ENCODE measurements at regions not wholly inside any gene's neighbourhood (a gene's known extent, or its start where the extent isn't known, plus 50 kb on each side); places are given as distances from the start of the nearest gene placed in this dataset.
"Not testable (repeated sequence)": the region's sequence is repeated elsewhere in the genome, so short reads cannot be mapped to it uniquely, and the experiment has no call there.

DNA sequence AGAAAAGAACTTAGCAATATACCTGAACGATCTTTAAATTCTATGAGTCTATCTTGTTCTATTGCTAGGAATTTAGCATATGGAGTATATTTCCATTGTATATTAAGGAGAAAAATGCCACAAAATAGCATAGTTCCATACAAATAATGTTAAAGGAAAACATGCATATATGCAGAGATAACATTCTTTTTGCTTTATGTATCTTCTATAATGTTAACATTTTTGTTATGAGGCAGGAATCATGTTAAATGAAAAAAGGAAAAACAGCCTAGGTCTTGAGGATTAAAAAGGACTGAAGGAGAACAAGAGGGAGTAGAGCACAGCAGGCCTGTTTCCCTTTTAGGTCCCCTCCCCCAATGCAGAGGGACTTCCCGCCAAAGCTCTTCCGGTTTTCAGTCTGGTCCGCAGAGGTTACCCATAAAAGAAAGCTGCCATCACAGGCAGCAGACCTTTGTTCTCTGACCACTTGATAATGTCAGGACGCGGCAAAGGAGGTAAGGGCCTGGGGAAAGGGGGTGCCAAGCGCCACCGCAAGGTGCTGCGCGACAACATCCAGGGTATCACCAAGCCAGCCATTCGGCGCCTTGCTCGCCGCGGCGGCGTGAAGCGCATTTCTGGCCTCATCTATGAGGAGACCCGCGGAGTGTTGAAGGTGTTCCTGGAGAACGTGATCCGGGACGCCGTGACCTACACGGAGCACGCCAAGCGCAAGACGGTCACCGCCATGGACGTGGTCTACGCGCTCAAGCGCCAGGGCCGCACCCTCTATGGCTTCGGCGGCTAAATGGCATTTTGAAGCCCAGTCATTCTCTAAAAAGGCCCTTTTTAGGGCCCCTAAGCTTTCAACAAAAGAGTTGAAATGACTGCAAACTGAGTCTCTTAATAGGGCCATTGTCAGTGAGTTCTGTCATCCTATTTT is 108.4 kb upstream of the PRSS16 start:
- DNase-seq, result peak; percentile 57

DNA sequence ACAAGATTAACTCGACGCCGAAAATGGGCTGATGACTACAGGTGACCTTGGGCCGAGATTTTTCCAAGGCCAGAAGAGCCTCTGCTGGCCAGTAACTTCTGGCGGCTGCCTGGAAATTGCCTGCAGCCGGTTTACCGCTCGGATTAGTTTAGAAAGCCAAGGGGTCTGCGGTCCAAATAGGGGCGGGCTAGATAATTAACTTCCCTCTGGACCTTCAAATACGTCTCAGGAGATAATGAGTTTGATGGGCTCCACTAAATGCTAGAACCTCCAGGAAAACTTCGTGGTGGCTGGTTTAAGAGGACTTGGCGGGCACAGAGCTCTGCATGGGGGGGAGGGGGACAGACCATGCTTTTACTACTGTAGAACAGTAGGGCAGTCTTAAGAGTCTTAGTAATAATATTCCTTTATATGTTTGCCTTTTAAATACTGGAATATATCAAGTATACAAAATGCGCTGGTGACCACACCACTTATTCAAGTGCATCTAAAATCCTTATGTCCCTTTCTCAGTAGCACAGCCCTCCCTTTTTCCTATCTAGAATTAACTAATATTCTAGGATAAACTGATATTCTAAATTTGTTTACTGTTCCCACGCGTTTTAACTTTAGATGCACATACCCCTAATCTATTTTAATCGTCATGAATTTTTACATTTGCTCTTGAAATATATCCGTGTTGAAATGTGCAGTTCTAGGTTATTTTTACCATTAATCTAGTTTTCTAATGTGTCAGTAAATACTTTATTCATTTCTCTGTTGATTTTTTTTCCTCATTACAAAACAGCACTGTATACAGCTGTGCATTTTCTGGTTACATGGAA is 107.5 kb upstream of the PRSS16 start:
- DNase-seq, result no peak

DNA sequence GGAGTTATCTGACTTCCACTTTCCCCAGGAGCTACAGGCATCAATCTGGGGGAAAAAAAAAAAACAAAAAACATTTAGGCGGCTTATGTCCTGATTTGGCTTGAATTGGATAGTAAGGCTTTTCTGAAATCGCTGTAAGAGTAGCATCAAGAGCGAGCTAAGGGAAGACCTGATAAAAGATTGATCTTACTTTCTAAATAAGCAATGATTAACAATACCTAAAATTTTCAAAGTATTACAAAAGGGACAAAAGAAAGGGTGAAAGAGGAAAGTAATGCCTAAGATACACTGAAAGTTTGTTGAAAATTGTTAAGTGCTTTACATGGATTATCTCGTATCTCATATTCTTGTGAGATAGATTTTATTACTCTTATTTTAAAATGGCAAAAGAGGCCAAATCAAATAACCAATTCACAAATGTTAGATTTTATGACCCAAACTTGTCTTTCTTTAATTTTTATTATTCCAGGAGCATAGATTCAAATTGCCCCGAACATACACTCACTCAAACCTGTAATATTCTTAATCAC is 106.4 kb upstream of the PRSS16 start:
- no peak for DNase-seq

- no peak for DNase-seq
Observed at GRCh38 chr6:27141529-27142015, 105.9 kb upstream of the PRSS16 start.

DNA sequence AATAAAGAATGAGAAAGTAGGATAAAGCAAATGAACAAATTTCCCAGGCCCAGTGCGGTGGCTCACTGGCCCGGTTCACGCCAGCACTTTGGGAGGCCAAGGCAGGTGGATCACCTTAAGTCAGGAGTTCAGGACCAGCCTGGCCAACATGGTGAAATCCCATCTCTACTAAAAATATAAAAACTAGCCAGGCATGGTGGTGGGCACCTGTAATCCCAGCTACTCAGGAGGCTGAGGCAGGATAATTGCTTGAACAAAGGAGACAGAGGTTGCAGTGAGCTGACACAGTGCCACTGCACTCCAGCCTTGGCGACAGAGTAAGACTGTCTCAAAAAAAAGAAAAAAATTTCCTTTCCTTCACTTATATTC is 104.5 kb upstream of the PRSS16 start:
- DNase-seq, result not testable (repeated sequence)

- no peak for DNase-seq
Observed at GRCh38 chr6:27143474-27144026, 104.0 kb upstream of the PRSS16 start.

DNA sequence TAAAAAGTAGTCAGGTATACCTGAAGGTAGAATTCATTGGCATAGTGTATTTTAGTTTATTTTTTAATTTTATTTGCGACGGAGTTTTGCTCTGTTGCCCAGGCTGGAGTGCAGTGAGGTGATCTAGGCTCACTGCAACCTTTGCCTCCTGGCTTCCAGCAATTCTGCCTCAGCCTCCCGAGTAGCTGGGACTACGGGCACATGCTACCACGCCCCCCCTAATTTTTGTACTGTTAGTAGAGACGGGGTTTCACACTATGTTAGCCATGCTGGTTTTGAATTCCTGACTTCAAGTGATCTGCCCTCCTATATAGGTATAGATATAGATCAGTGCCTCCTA is 102.8 kb upstream of the PRSS16 start:
- DNase-seq, result no peak

- DNase-seq, result peak; percentile 67
Observed at GRCh38 chr6:27145731-27146455, 101.6 kb upstream of the PRSS16 start.

- not testable (repeated sequence) for DNase-seq
Observed at GRCh38 chr6:27146456-27146705, 101.1 kb upstream of the PRSS16 start.

DNA sequence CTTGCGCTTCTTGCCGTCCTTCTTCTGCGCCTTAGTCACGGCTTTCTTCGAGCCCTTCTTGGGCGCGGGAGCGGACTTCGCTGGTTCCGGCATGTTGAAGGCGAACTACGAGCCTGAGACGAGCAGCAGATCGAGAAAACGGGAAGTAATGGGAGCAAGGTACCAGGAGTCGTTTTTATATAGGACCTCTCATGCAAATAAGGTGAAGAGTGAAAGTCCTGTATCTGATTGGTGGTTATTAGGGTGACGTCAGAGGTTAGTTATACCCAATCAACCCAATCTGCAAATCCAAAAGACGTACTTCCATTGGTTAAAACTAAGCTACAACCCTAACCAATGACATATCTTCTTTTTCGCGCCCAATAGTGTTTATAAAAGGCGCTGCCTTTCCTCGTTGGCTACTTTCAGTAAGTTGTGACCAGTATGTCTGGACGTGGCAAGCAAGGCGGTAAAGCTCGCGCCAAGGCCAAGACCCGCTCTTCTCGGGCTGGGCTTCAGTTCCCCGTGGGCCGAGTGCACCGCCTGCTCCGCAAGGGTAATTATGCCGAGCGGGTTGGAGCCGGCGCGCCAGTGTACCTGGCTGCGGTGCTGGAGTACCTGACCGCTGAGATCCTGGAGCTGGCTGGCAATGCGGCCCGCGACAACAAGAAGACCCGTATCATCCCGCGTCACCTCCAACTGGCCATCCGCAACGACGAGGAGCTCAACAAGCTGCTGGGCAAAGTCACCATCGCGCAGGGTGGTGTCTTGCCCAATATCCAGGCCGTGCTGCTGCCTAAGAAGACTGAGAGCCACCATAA is 100.6 kb upstream of the PRSS16 start:
- DNase-seq, result peak; percentile 72

DNA sequence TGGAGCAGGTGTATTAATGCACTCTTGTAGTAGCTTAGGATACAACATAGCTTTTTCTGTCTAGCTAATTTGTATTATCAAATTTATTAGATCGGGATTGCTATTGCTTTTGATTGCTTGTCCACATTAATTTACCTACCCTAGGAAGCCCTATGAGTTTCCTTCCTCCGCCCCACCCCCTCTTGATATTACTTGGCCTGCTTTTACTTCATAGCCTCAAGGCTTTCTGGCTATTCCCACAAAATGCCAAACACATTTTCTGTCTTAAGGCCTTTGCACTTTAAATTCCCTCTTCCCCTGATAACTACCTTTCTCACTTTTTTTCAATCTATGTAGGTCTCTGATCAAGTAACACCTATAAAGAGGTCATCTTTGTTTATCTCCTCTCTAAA is 99.1 kb upstream of the PRSS16 start:
- no peak for DNase-seq

- DNase-seq, result no peak
Observed at GRCh38 chr6:27149150-27149549, 98.4 kb upstream of the PRSS16 start.

- DNase-seq, result no peak
Observed at GRCh38 chr6:27154696-27155095, 92.8 kb upstream of the PRSS16 start.

DNA sequence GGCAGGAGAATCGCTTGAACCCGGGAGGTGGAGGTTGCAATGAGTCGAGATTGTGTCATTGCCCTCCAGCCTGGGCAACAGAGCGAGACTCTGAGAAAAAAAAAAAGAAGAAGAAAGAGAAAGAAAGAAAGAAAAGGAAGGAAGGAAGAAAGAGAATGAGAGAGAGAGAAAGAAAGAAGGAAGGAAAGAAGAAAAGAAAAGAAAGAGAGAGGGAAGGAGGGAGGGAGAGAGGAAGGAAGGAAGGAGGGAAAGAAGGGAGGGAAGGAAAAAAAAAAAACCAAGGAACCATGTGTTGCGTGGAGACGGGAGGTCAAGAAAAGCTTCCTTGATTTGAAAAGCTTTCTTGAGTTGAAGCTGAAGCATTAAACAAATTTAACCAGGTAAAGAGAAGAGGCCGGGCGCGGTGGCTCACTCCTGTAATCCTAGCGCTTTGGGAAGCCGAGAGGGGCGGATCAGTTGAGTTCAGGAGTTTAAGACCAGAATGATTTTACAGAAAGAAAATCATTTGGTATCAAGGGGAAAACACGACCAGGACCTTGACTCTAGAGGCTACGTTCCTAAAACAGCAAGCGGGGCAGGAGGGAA is 90.5 kb upstream of the PRSS16 start:
- DNase-seq, result no peak

DNA sequence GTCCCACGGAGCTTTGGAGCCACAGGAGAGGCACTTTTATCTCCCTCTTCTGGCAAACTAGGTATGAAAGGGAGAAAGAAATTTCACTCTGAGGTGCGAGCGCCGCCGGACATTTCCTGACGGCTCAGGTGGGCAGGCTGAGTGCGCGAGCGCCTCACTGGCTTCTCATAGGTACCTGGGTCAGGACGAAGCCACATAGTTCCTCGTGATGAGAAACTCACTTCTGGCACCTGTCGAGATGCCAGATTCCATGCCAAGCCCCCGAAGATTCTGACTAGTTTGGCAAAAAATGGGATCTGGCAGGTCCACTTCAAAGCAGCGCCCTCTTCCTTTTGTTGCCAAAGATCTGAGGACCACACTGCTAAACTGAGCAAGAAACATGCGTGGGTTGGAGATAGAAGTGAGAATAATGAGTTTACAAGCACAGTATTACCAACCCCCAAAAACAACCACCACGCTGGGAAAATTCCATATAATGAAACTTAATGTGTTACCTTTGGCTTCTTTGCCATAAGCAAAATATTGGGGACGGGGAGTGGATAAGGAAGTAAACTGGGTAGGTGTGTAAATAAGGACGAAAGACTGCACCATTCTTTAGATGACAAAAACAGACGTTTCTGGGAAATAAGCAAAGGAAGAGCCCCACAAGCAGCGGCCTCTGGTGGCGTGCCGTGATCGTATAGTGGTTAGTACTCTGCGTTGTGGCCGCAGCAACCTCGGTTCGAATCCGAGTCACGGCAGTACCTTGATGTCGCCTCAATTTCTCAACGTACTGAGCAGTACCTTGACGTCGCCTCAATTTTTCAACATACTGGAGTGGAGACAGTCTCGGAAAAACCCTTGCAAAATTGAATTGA is 89.8 kb upstream of the PRSS16 start:
- peak; percentile 82 for DNase-seq

DNA sequence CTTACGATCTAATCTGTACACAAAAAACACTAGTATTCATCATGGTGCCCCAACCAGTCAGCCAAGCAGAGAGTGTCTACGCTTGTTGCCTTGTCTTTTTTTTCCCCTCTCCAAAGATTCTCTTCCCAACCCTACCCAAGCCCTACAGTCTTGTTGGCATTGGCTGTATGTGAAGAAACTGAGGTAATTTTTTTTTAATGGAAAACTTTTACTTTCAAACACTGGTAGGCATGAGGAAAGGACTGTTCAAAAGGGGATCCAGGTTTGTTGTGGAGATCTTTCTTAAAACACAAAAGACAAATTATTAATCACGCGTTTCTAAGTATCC is 89.2 kb upstream of the PRSS16 start:
- DNase-seq, result no peak

DNA sequence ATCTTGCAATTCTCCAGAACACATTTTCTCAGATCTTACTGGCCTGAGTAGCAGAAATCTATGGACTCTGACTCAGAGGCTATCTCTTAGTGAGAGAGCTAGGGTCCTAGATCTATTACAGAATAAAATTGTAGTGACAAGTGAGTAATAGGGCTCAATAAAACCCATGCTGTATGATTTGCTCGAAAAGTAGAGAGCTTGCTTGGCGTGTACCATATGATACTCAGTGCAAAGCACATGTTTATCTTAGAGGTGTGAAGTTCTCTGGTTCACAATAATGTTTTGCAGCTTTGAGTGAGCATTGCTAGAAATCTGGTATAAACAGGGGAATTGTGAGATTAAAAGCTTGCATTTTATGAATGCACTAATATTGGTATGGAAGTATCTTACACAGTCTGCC is 87.8 kb upstream of the PRSS16 start:
- DNase-seq, result no peak

DNA sequence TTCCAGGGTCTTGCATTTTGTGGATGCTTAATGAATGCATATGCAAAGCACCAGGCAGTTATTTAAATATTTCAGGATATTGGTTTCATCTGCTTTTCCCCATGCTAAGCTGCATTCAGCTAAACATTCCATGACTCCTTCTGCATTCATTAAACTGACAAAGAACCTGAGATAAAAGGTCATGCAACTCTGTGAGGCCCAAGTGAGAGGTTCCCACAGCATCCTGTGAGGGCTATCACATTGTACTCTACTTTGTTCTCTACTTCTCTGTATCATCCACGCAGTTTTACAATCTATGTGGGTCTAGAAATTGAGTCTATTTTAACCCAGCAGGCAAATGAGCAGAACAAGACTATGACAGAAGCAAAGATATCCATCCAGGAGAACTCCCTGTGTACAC is 86.4 kb upstream of the PRSS16 start:
- DNase-seq, result no peak

- DNase-seq, result no peak
Observed at GRCh38 chr6:27161603-27161945, 85.9 kb upstream of the PRSS16 start.

GRCh38 chr6:27161946-27162603 is 85.4 kb upstream of the PRSS16 start:
- DNase-seq, result no peak

- no peak for DNase-seq
Observed at GRCh38 chr6:27163834-27164233, 83.7 kb upstream of the PRSS16 start.
